Erythroblast (primary cell): ENCODE measurements at regions not wholly inside any gene's neighbourhood (a gene's known extent, or its start where the extent isn't known, plus 50 kb on each side); places are given as distances from the start of the nearest gene placed in this dataset.

ENCODE experiments used
- GATA1 ChIP-seq: IDR thresholded peaks from 2 replicates; pipeline ENCODE4 v1.6.1; 2011; ENCODE audit warnings: low read depth, mild to moderate bottlenecking, control low read depth, low read length, moderate library complexity
- POLR2A ChIP-seq: IDR thresholded peaks from 2 replicates; pipeline ENCODE4 v1.6.1; 2011; ENCODE audit warnings: mild to moderate bottlenecking, low read length

DNA sequence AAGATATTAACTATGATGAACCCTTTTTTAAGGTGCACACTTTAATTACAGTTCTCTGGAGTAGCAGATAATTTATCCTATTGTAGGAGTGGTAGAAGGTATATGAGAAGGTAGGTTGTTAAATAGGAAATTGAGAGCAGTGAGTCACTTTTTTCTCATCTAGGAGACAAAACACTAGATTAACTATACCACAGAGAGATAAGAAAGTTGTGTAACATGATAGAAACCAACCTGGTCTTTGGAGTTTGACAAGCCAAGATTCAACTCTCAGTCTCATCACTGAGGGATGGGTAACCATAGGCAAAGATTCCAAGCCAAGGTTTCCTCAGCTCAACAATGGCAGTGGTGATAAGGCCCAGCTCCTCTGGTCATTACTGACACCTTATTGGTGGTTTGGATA lies 104.0 kb downstream of the MAD2L1 start:
- no peak for TF ChIP-seq POLR2A
- TF ChIP-seq GATA1, result no peak
